A673 (cell line): ENCODE measurements at regions not wholly inside any gene's neighbourhood (a gene's known extent, or its start where the extent isn't known, plus 50 kb on each side); places are given as distances from the start of the nearest gene placed in this dataset.

Experiments used
- BruUV-seq: library from RNA; stranded (reverse); fragments of 400-500 nt; replicated peaks from 2 replicates; lab custom pipeline; 2021; lab: Mats Ljungman, UMichigan
- CTCF ChIA-PET: fragments of 300-600 bp; sonication (Branson Sonifier 250); formaldehyde crosslinking; loops from one replicate; lab custom pipeline; 2022; ENCODE audit warnings: antibody characterized with exemption; lab: Charles Lee
- POLR2A ChIA-PET: fragments of 300-600 bp; sonication (Branson Sonifier 250); formaldehyde crosslinking; loops from one replicate; lab custom pipeline; 2022; ENCODE audit warnings: antibody characterized with exemption; ENCODE audit not compliant: low non-redundant PET; lab: Charles Lee
- DNase-seq: peaks from one replicate; pipeline ENCODE4 v3.0.0-alpha.2; 2015; ENCODE audit warnings: low spot score
- H3K27ac ChIP-seq: fragments of 200-600 bp; sonication (generic); 2 replicates; pipeline ENCODE4 v1.5.1; 2016; ENCODE audit warnings: mixed run types, low read depth, mild to moderate bottlenecking, mixed read lengths, antibody characterized with exemption, low read length; ENCODE audit not compliant: poor library complexity, severe bottlenecking
- H3K27me3 ChIP-seq: fragments of 200-600 bp; sonication (generic); replicated peaks from 2 replicates; pipeline ENCODE4 v1.6.1; 2017; ENCODE audit warnings: mixed run types, low read depth, mild to moderate bottlenecking, mixed read lengths, antibody characterized with exemption, low read length; ENCODE audit not compliant: insufficient read depth, poor library complexity
- H3K36me3 ChIP-seq: fragments of 200-600 bp; sonication (generic); 2 replicates; pipeline ENCODE4 v1.6.1; 2016; ENCODE audit warnings: mixed run types, mild to moderate bottlenecking, mixed read lengths, antibody characterized with exemption, low read length; ENCODE audit not compliant: insufficient read depth, poor library complexity, severe bottlenecking
- H3K4me1 ChIP-seq: fragments of 200-600 bp; sonication (generic); 2 replicates; pipeline ENCODE4 v1.6.1; 2017; ENCODE audit warnings: mixed run types, mild to moderate bottlenecking, mixed read lengths, antibody characterized with exemption, low read length; ENCODE audit not compliant: insufficient read depth, poor library complexity, severe bottlenecking
- H3K4me3 ChIP-seq: fragments of 200-600 bp; sonication (generic); 2 replicates; pipeline ENCODE4 v1.5.1; 2016; ENCODE audit warnings: low read depth, mixed run types, mild to moderate bottlenecking, mixed read lengths, low read length; ENCODE audit not compliant: poor library complexity, severe bottlenecking
- H3K9me3 ChIP-seq: fragments of 200-600 bp; sonication (generic); 2 replicates; pipeline ENCODE4 v1.6.1; 2016; ENCODE audit warnings: mixed run types, low read depth, mild to moderate bottlenecking, mixed read lengths, antibody characterized with exemption, low read length; ENCODE audit not compliant: poor library complexity, severe bottlenecking
- CTCF ChIP-seq: fragments of 300-800, 200-600 bp; sonication (generic); conservative IDR thresholded peaks from 2 replicates; pipeline ENCODE4 v1.5.1; 2017; ENCODE audit warnings: low read depth, mild to moderate bottlenecking, antibody characterized with exemption, low read length, moderate library complexity, mixed read lengths
- EZH2 ChIP-seq: fragments of 200-600 bp; sonication (generic); IDR thresholded peaks from 2 replicates; pipeline ENCODE4 v1.6.1; 2017; ENCODE audit warnings: borderline replicate concordance, low read depth, mild to moderate bottlenecking, mixed read lengths, antibody characterized with exemption, low read length; ENCODE audit not compliant: poor library complexity, severe bottlenecking
- intact Hi-C: fragments of 100-400 bp; cut with micrococcal nuclease; formaldehyde crosslinking; loops from one replicate; pipeline ENCODE4 v1.10.0; 2022; ENCODE audit not compliant: unreplicated experiment

GRCh38 chr18:42640160-42640559, 475.3 kb downstream of the RIT2 start:
- no peak overlapping the region for H3K4me3 ChIP-seq
- BruUV-seq, result no TSS peak
- intact Hi-C loops, result no loop called here
- H3K4me1 ChIP-seq, result no peaks in the 10 kb centered on the region
- no peak for TF ChIP-seq EZH2
- TF ChIP-seq CTCF, result no peak
- H3K27me3 ChIP-seq, result no peaks in the 10 kb centered on the region
- no peaks in the 10 kb centered on the region for H3K36me3 ChIP-seq
- DNase-seq, result no peak
- H3K9me3 ChIP-seq, result no peaks in the 10 kb centered on the region
- POLR2A ChIA-PET, result no interaction called here
- H3K27ac ChIP-seq, result no peak overlapping the region
- CTCF ChIA-PET, result no interaction called here

GRCh38 chr18:42641996-42642395, 473.5 kb downstream of the RIT2 start:
- no peaks in the 10 kb centered on the region for H3K27me3 ChIP-seq
- H3K36me3 ChIP-seq, result no peaks in the 10 kb centered on the region
- DNase-seq, result no peak
- no TSS peak for BruUV-seq
- intact Hi-C loops, result no loop called here
- no peak overlapping the region for H3K4me3 ChIP-seq
- TF ChIP-seq EZH2 (no peak), CTCF (no peak)
- no peaks in the 10 kb centered on the region for H3K9me3 ChIP-seq
- ChIA-PET CTCF (no interaction called here), POLR2A (no interaction called here)
- no peak overlapping the region for H3K27ac ChIP-seq
- no peaks in the 10 kb centered on the region for H3K4me1 ChIP-seq

- TF ChIP-seq EZH2, result no peak
- TF ChIP-seq CTCF, result no peak
- Histone ChIP-seq H3K27me3 (no peaks in the 10 kb centered on the region), H3K4me1 (no peaks in the 10 kb centered on the region), H3K27ac (no peak overlapping the region), H3K4me3 (no peak overlapping the region), H3K9me3 (no peaks in the 10 kb centered on the region), H3K36me3 (no peaks in the 10 kb centered on the region)
- intact Hi-C loops, result no loop called here
- no TSS peak for BruUV-seq
- ChIA-PET CTCF (interaction anchor here (0.6 kb wide), 1 partner anchor 24 kb away, joined by 3 read pairs; no protein-coding TSS in a partner anchor), POLR2A (no interaction called here)
- DNase-seq, result no peak
Measured at GRCh38 chr18:42644729-42645131, 470.8 kb downstream of the RIT2 start.
